ENCODE measurements at regions not wholly inside any gene's neighbourhood (a gene's known extent, or its start where the extent isn't known, plus 50 kb on each side); places are given as distances from the start of the nearest gene placed in this dataset.
A peak's percentile ranks its signal among the peaks of the same experiment; 100 is the strongest.
"Not testable (repeated sequence)": the region's sequence is repeated elsewhere in the genome, so short reads cannot be mapped to it uniquely, and the experiment has no call there.

DNA sequence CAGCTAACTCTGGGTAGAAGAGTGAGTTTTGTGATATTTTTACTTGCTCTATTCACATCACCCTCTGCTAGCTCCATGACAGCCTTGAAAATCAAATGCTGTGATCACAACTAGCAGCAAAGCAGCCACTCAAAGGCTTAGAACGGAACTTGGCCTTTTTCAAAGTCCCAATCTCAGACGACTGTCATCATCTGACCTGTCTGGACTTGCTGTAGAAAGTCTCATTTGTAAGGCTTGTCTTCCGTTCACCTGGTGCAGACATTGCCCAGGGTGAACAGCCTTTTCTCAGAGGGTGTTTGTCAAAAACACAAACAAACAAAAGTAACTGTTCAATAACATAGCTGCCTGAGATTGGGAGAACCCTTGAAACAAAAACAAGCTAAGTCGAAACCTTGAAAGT is 458.9 kb upstream of the ADARB2 start:
- no peak for DNase-seq (ENCODE audit: low read depth)

DNA sequence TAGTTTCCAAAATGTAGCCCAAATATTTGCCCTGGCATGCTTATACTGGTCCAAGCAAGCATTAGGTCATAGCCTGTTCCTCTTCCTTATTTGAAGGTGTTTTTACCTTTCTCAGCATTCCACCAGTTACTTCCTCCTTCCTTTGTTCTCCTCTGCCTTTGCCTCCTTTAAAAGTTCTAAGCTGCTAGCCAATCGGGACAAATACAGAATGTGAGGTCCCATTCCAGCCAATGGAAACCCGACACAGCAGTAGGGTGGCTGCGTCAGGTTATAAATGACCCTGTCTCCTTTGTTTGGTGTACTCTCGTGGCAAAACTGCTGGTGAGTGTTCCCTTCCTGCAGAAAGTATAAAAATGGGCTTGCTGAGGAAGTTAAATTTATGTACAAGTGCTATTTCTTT is 452.0 kb upstream of the ADARB2 start:
- not testable (repeated sequence) for DNase-seq (ENCODE audit: low read depth)

DNA sequence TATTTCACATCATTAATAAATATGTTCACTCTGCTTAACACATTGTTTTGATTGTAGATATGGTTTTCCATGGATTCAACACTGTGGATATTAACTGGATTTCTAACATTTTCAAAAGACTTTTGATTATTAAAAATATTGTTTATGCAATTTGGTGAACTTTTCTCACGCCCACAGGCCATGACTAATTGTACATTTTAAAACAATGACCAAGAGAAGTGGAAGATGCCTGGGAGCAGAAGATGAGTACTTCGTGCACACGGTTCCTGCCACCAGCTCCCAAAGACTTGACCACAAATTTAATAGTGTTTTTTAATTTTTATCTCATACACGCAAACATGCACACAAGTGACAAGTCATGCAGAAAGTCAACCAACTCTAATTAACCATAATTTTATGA is 451.0 kb upstream of the ADARB2 start:
- no peak for DNase-seq (ENCODE audit: low read depth)

DNA sequence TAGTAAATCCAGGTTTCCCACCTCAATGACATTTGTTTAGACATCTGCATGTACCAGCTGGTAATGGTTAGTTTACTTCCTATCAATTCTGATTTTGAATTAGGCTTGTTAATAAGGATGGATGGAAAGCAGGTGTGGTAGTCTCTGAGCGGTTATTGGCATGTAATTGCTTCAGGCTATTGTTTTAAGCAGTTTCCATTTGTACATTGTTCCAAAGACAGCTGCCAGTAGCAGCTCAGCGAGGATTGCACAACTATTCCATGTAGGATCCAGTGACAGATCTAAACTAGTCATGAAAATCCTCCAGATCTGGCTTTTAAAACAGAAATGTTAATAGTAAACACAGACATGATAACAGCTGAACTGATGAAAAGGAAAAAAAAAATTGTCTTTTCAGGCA is 436.0 kb upstream of the ADARB2 start:
- DNase-seq (ENCODE audit: low read depth): peak; percentile 56

DNA sequence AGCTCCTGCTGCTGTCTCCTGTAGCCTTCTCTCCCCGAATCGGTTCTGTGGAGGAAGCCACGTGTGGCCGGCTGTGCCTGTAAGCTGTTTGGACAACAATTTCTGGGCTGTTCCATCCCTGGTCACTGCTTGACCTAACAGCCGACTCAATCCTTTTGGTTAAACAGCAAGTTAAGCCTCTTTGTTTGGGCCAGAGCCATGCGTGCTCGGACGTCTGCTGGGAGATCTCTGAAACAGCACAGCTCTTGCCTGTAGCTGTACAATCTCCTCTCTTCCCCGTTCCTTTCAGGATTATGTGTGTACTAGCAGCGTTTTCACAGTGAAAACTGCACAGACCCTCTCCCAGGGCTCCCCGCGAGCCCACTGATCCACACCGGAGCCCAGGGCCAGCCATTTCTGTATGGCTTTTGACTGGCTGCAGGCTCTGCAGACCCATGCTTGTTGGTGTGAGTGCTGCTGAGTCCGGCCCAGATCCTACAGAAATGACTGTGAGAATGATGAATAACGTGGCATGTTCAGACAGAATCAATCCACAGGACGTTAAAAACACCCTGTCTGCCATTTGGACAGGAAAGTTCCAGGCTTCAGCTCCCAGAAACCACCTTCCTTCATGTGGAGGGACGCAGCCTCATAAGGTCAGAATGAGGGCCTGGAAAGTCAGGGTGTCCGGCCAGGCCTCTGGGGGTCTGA is 428.6 kb upstream of the ADARB2 start:
- DNase-seq (ENCODE audit: low read depth): no peak

DNA sequence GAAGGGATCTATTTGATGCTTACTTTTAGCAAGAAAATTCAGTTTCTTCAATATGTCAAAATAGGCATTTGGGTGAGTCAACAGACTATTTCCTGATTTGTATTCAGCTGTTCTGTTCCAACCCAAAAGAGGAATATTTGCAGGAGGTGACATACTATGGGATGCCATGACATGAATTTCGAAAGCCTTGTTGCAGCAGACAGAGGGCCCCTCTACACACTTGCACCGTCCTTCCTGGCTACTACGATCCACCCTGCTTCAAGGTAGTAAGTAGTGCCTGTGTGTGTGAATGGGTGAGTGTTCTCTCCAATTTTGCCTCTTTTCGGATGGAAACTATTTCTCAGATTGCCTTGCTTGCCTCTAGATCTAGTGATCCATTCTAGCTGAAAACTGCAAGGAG is 413.0 kb upstream of the ADARB2 start:
- DNase-seq (ENCODE audit: low read depth): no peak

DNA sequence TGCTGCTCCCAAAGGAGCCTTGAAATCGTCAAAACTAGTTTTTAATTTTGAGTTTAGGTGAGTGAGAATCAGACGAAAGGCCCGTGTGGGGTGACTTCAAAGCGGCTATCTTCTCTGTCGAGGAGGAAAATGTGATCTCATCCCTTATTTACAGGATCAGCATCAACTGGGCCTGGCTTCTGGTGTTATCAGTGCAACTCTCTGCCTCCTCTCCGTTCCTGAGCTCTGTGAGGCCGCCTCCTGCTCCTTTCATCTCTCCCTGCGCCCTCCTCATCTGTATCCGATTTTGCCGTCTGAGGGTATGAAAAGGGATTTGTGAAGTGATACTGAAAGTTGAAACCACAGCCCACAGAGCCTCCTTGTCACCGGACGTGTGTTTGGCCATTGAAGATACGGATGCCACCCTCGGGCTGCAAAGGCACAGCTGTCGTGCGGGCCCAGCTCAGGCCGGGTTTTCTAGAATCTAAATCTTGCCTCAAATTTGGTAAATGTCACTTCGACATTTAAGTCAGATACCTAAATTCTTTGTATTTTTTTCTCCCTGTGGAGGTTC is 408.7 kb upstream of the ADARB2 start:
- DNase-seq (ENCODE audit: low read depth): peak; percentile 84

DNA sequence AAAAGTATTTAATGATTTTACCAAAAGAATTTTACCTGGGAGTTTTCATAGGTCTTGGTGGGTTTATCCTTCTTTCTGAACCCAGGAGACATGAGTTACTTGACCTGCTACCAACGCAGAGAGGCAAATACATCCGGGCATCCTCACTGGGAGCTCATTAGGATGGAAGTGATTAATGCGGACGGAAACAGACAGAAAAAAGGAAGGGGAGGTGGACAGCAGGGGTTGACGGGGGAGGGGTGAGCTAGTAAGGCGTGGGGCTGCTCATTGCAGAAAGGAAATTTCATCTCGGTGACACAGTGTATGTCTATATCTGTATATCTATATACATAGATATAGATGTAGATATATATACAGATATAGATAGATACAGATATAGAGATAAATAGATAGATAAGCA is 408.2 kb upstream of the ADARB2 start:
- peak; percentile 34 for DNase-seq (ENCODE audit: low read depth)

DNA sequence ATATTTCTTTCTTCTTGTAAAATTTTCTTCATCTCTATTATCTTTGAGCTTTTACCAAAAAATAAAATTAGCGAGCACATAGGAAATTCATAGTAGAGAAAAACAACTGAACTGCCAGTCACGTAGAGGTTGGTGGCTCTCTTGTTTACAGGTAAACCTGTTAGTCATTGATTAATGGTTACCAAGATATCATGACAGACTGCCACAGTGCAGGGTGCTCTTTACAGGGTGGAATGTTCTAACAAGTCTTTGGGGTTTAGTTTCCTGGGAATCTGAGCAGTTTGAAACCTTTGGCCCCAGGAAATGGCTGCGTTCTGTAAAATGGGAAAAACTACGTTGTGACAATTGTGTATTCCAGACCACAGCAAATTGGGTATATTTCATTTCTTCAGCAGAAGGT is 407.3 kb upstream of the ADARB2 start:
- DNase-seq (ENCODE audit: low read depth): no peak

DNA sequence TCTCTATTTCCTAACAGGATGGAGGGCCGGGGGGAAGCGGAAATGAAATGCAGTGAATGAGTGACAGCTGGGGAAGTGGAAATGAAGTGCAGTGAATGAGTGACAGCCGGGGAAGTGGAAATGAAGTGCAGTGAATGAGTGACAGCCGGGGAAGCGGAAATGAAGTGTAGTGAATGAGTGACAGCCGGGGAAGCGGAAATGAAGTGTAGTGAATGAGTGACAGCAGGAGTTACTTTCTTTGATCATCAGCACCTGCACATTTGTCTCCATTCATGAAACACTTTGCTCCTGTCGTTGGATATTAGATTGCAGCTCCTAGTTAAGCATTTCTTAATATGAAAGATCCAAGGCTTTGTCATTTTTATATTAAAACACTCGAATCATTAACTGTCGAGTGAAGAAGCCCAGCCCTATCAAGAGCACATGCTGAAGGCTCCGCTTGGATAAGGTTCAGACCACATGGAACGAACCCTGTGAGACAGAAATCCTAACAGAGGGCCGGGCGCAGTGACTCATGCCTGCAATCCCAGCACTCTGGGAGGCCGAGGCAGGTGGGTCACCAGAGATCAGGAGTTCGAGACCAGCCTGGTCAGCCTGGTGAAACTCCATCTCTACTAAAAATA is 406.0 kb upstream of the ADARB2 start:
- DNase-seq (ENCODE audit: low read depth): peak; percentile 54

DNA sequence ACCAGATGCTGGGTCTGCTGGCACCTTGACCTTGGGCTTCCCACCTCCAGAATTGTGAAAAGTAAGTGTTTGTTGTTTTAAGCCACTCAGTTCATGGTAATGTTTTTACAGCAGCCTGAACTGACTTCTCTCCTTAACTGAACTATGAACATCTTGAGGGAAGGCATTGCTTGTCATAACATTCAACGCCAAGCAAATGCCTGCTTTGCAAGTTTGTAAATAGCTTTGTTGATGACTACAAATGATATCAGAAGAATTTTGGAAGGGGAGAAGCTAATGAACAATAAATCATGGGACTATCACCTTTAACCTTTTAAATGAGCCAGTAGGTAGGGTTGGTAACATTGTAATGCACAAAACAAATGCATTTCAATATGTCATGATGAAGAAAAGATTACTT is 402.4 kb upstream of the ADARB2 start:
- DNase-seq (ENCODE audit: low read depth): no peak

DNA sequence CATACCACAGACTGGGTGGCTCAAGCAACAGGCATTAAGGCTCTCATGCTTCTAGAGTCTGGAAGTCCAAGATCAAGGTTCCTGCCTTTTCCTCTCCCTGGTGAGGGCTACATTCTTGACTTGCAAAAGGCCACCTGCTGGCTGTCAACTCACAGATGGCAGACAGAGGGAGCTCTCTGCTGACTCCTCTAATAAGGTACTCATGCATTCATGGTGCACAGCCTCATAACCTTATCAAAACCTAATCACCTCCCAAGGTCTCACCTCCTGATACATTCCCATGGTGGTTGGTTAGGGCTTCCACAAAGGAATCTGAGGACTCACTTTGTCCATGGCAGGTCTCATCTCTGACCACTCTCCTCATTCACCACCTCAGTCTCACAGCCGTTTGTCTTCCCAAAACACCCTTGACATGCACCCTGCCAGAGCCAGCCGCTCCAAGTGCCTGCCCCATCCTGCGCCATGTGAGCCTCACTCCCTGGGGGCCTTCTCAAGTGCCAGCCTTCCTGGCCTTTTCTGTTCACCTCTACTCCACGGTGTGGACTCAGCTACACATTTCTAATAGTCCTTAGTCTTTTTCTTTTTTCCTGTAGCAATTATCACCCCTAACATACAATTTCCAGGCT is 400.3 kb upstream of the ADARB2 start:
- peak; percentile 50 for DNase-seq (ENCODE audit: low read depth)

DNA sequence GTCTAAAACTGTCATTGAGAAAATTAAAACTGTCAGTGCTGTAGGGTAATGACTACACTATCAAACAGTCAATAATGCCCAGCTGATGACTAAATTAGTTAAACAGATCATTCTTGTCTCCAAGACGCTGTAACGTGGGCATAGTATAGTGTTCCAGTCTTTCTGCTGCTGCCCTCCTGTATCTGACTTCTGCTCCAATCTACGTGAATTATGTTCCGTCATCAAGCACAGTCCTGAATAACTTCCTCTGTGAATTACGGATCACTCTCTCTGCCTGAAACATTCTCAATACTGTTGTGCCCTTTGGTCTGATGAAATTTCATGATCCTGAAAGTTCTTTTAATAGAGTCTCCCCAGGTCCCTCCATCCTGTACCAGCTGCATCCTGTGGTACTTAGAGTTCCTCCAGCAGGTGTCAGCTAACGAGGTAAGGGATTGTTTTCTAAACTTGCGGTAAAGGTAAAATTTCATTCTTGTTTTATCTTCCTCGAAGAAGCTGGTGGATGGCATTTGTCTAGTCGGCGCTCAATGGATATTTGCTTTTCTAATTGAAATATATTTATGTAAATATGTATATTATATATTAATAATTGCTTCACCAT is 393.5 kb upstream of the ADARB2 start:
- DNase-seq (ENCODE audit: low read depth): no peak

DNA sequence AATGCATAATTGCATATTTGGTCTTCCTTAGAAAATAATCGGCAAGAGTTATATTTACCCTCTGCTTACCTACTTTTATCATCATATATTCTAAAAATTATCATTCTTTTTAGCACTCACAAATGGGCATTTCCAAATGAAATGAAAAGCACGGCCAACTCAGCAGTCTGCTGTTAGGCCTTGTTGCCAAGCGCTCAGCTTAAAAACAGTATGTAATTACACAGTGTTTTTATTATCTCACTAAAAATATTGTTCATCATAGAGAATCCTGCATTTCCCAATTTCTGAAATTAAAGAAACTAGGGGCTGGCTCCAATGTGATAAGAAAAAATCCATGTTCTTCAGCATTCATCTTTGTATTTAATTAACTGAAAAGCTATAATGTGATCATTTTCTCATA is 391.7 kb upstream of the ADARB2 start:
- DNase-seq (ENCODE audit: low read depth): no peak

DNA sequence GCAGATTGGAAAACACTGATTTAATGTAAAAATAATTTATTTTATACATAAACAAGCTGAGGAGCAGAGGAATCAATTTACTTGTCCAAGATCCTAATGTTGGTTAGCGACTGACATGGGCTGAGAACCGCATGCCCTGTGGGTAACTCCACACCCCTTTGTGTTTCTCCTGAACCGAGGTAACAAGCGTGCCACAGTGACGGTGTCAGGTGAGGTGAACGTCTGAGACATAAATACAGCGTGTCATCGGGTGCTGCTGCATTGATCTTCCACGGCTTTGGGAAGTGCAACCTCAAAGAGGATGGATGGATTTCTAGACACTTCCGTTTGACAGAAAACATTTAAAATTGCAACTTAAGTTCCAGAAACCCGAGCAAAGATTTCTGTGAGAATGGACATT is 386.8 kb upstream of the ADARB2 start:
- no peak for DNase-seq (ENCODE audit: low read depth)

DNA sequence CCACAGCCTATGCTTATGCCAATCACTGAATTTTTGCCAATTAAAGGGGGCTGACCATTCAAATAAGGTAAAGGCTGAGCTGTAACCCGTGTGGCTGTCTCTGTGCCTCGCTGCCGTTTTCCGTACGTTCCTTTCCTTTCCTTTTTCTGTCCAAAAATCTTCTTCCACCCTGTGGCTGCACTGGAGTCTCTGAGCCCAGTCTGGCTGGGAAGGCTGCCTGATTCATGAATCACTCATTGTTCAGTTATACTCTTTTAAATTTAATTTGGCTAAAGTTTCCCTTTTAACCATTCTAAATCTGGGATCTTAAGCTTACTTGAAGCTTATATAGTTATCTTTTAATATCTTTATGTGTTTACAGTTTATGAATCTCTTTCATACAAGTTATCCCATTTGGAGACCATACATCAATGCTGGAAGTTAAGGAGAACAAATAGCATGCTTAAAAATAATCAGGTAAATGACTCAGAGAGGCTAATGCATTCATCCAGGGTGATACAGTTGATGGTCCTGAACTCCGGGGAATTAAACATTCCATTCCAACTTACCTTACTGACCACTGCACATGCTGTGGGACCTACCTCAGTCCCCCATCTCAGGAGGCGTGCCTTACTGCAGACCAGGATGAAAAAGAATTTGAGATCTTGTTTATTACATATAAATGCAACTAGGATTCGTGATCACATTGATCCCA is 385.3 kb upstream of the ADARB2 start:
- peak; percentile 61 for DNase-seq (ENCODE audit: low read depth)

DNA sequence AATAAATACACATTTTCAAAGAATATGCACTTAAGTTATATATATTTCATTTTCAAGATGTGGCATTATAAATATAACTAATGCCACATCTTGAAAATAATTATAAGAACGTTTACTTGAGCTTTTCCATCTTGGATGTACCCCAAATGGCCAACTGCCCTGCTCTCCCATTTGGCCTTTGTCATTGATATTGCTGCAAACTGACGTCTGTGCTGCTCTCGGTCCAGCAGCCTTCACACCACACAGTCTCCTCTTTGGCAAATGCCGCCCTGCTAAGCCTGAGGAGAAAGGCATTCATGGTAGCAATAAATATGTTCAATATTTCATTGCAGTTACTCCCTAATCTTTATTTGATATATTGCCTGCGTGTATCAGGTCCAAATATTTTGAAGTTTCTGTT is 384.6 kb upstream of the ADARB2 start:
- DNase-seq (ENCODE audit: low read depth): peak; percentile 18

DNA sequence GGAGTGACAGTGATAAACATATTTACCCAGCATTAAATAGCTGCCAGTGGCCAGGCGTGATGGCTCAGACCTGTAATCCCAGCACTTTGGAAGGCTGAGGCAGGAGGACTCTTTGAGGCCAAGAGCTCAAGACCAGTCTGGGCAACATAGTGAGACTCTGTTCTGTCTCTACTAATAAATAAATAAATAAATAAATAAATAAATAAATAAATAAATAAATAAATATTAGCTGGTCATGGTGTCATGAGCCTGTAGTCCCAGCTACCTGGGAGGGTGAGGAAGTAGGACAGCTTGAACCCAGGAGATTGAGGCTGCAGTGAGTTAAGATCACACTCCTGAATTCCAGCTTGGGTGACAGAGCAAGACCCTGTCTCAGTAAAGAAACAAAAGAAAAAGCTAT is 384.0 kb upstream of the ADARB2 start:
- DNase-seq (ENCODE audit: low read depth): no peak

DNA sequence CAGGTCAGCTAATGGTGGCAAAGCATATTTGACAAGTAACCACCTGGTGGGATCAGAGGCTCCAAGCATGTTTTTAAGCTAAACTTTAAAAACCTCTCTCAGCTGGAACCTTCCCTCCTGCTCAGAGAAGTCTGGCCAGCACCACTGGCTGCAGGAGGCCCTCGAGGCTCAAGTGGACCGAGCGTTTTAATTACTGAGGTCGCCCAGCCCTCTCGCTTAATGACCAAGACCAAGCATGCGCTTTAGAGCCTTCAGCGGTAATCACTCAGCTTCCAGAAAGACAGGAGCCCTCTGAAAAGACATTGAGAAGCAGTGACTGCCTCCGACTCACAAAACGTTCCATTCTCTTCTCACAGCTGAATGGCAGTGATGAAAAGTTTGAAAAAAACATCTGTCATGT is 383.4 kb upstream of the ADARB2 start:
- peak; percentile 61 for DNase-seq (ENCODE audit: low read depth)

DNA sequence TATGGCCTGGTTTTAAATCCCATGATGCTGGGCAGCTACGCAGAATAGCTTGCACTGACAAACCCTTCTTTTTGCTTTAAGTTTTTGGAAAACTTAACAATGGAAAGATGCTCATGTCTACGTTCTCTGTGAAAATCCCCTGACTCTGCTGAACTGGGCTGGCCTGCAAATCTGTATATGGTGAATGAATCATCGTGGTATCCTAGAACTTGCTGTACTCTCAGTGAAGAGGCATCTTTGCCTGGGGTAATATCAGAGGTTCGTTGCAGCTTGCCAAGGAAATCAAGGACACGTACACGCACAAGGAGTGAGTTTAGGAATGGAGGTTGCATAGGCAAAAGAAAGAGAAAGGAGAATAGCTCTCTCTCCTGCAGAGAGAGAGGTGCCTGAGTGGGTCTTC is 382.0 kb upstream of the ADARB2 start:
- DNase-seq (ENCODE audit: low read depth): peak; percentile 98

DNA sequence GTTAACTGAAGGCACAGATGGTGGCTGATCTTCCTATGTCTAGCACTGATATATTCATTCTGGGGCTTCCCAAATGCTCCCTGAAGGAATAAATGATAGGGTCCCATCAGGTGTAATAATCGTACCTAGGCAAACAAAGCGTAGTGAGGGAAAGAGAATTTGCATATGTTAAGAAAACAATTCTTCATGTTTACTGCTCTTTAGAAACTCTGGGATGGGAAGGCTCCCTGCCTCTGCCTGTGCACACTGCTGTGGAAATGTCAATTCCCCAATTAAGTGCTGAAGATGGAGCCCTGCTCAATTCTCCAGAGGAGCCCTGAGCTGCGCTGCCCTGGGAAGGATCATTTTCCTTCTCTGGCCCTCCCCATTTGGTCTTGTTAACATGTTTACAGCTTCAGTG is 380.9 kb upstream of the ADARB2 start:
- DNase-seq (ENCODE audit: low read depth): no peak

DNA sequence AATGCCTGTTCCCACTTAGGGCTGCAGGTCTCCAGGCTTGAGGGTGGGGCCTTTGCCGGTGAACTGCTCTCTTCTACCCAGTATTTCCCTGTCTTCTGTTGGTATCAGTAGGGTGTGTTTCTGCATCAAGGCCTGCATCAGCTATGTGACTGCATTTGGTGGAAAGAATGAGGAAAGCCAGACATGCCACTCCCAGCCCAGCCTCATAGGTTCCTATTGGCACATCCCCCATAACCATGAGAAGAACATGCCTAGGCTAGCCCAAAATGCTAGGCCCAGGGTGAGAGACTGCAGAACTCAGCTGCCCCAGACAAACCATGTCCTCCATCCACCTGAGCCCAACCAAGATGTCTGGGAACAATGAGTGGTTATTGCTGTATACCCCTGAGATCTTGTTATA is 380.3 kb upstream of the ADARB2 start:
- no peak for DNase-seq (ENCODE audit: low read depth)

Data from RPMI7951 (cell line).